SK-N-MC (cell line): ENCODE measurements at regions not wholly inside any gene's neighbourhood (a gene's known extent, or its start where the extent isn't known, plus 50 kb on each side); places are given as distances from the start of the nearest gene placed in this dataset.

ENCODE experiments used
- EZH2 ChIP-seq: fragments of 200-600 bp; sonication (generic); IDR thresholded peaks from one replicate; pipeline ENCODE4 v1.6.1; 2017; ENCODE audit warnings: antibody characterized with exemption
- FOXP2 ChIP-seq: optimal IDR thresholded peaks from 2 replicates; pipeline ENCODE3; 2011; ENCODE audit warnings: mild to moderate bottlenecking, moderate library complexity; ENCODE audit not compliant: insufficient read depth; ENCODE audit errors: extremely low read length, control extremely low read depth
- POLR2AphosphoS5 ChIP-seq: IDR thresholded peaks from 2 replicates; pipeline ENCODE4 v1.6.1; 2012; ENCODE audit warnings: mild to moderate bottlenecking, low read depth, low read length, borderline replicate concordance

GRCh38 chr5:44619875-44620610 lies 188.7 kb upstream of the MRPS30 start:
- TF ChIP-seq POLR2AphosphoS5 (no peak), EZH2 (no peak), FOXP2 (no peak)
